ENCODE measurements at regions not wholly inside any gene's neighbourhood (a gene's known extent, or its start where the extent isn't known, plus 50 kb on each side); places are given as distances from the start of the nearest gene placed in this dataset.

- H3K4me3 Mint-ChIP-seq, result no peak overlapping the region
- H3K27me3 Mint-ChIP-seq (ENCODE audit: low read depth), result no peaks in the 10 kb centered on the region
- ATAC-seq, result no peak
- no peak for DNase-seq
- no peaks in the 10 kb centered on the region for H3K9me3 Mint-ChIP-seq
- no peaks in the 10 kb centered on the region for H3K36me3 Mint-ChIP-seq (ENCODE audit: insufficient read depth)
- H3K4me1 Mint-ChIP-seq (ENCODE audit: low read depth), result no peaks in the 10 kb centered on the region
Measured at GRCh38 chr17:62187681-62188080, 122.6 kb upstream of the MED13 start.

- H3K36me3 Mint-ChIP-seq (ENCODE audit: insufficient read depth), result no peaks in the 10 kb centered on the region
- no peaks in the 10 kb centered on the region for H3K9me3 Mint-ChIP-seq
- H3K4me3 Mint-ChIP-seq, result no peak overlapping the region
- H3K27me3 Mint-ChIP-seq (ENCODE audit: low read depth), result no peaks in the 10 kb centered on the region
- no peaks in the 10 kb centered on the region for H3K4me1 Mint-ChIP-seq (ENCODE audit: low read depth)
- DNase-seq, result no peak
- no peak for ATAC-seq
Measured at GRCh38 chr17:62186841-62187240, 121.8 kb upstream of the MED13 start.

GRCh38 chr17:62180772-62181171 is 115.7 kb upstream of the MED13 start:
- Mint-ChIP-seq H3K9me3 (no peaks in the 10 kb centered on the region), H3K4me1 (ENCODE audit: low read depth) (no peaks in the 10 kb centered on the region), H3K36me3 (ENCODE audit: insufficient read depth) (no peaks in the 10 kb centered on the region), H3K4me3 (no peak overlapping the region), H3K27me3 (ENCODE audit: low read depth) (no peaks in the 10 kb centered on the region)
- DNase-seq, result no peak
- no peak for ATAC-seq

- no peak overlapping the region for H3K4me3 Mint-ChIP-seq
- ATAC-seq, result no peak
- no peaks in the 10 kb centered on the region for H3K9me3 Mint-ChIP-seq
- no peaks in the 10 kb centered on the region for H3K4me1 Mint-ChIP-seq (ENCODE audit: low read depth)
- no peak for DNase-seq
- no peaks in the 10 kb centered on the region for H3K36me3 Mint-ChIP-seq (ENCODE audit: insufficient read depth)
- no peaks in the 10 kb centered on the region for H3K27me3 Mint-ChIP-seq (ENCODE audit: low read depth)
Measured at GRCh38 chr17:62179525-62180161, 114.6 kb upstream of the MED13 start.

- ATAC-seq (no peak), DNase-seq (no peak)
- Mint-ChIP-seq H3K4me1 (ENCODE audit: low read depth) (no peaks in the 10 kb centered on the region), H3K36me3 (ENCODE audit: insufficient read depth) (no peaks in the 10 kb centered on the region), H3K27me3 (ENCODE audit: low read depth) (no peaks in the 10 kb centered on the region), H3K4me3 (no peak overlapping the region), H3K9me3 (no peaks in the 10 kb centered on the region)
Measured at GRCh38 chr17:62178579-62178978, 113.5 kb upstream of the MED13 start.

GRCh38 chr17:62172492-62173291 is 107.6 kb upstream of the MED13 start:
- DNase-seq (no peak), ATAC-seq (no peak)
- Mint-ChIP-seq H3K4me3 (no peak overlapping the region), H3K36me3 (ENCODE audit: insufficient read depth) (no peaks in the 10 kb centered on the region), H3K4me1 (ENCODE audit: low read depth) (no peaks in the 10 kb centered on the region), H3K9me3 (no peaks in the 10 kb centered on the region), H3K27me3 (ENCODE audit: low read depth) (peaks cover 12% of the 10 kb centered on the region)

GRCh38 chr17:62167076-62167475 is 102.0 kb upstream of the MED13 start:
- Mint-ChIP-seq H3K27me3 (ENCODE audit: low read depth) (peaks cover 9% of the 10 kb centered on the region), H3K4me3 (no peak overlapping the region), H3K4me1 (ENCODE audit: low read depth) (peaks cover 8% of the 10 kb centered on the region), H3K36me3 (ENCODE audit: insufficient read depth) (no peaks in the 10 kb centered on the region), H3K9me3 (no peaks in the 10 kb centered on the region)
- ATAC-seq (no peak), DNase-seq (no peak)

- H3K27me3 Mint-ChIP-seq (ENCODE audit: low read depth), result peaks cover 5% of the 10 kb centered on the region
- peaks cover 8% of the 10 kb centered on the region for H3K4me1 Mint-ChIP-seq (ENCODE audit: low read depth)
- peak; percentile 54 to 75 for ATAC-seq
- H3K9me3 Mint-ChIP-seq, result no peaks in the 10 kb centered on the region
- no peak for DNase-seq
- no peak overlapping the region for H3K4me3 Mint-ChIP-seq
- H3K36me3 Mint-ChIP-seq (ENCODE audit: insufficient read depth), result no peaks in the 10 kb centered on the region
Measured at GRCh38 chr17:62164747-62165722, 100.0 kb upstream of the MED13 start.

- H3K9me3 Mint-ChIP-seq, result no peaks in the 10 kb centered on the region
- ATAC-seq (no peak), DNase-seq (no peak)
- no peaks in the 10 kb centered on the region for H3K36me3 Mint-ChIP-seq (ENCODE audit: insufficient read depth)
- H3K4me1 Mint-ChIP-seq (ENCODE audit: low read depth), result peaks cover 8% of the 10 kb centered on the region
- peaks cover 2% of the 10 kb centered on the region for H3K27me3 Mint-ChIP-seq (ENCODE audit: low read depth)
- H3K4me3 Mint-ChIP-seq, result no peak overlapping the region
Measured at GRCh38 chr17:62163847-62164246, 98.8 kb upstream of the MED13 start.

- H3K27me3 Mint-ChIP-seq (ENCODE audit: low read depth), result no peaks in the 10 kb centered on the region
- DNase-seq (no peak), ATAC-seq (no peak)
- peaks cover 8% of the 10 kb centered on the region for H3K4me1 Mint-ChIP-seq (ENCODE audit: low read depth)
- no peak overlapping the region for H3K4me3 Mint-ChIP-seq
- no peaks in the 10 kb centered on the region for H3K9me3 Mint-ChIP-seq
- H3K36me3 Mint-ChIP-seq (ENCODE audit: insufficient read depth), result no peaks in the 10 kb centered on the region
Measured at GRCh38 chr17:62162898-62163297, 97.8 kb upstream of the MED13 start.

- Mint-ChIP-seq H3K36me3 (ENCODE audit: insufficient read depth) (no peaks in the 10 kb centered on the region), H3K27me3 (ENCODE audit: low read depth) (no peaks in the 10 kb centered on the region), H3K9me3 (no peaks in the 10 kb centered on the region), H3K4me1 (ENCODE audit: low read depth) (peaks cover 8% of the 10 kb centered on the region), H3K4me3 (no peak overlapping the region)
- DNase-seq (no peak), ATAC-seq (no peak)
Measured at GRCh38 chr17:62161405-62162148, 96.5 kb upstream of the MED13 start.

GRCh38 chr17:62160816-62161215 is 95.7 kb upstream of the MED13 start:
- no peak for ATAC-seq
- no peaks in the 10 kb centered on the region for H3K27me3 Mint-ChIP-seq (ENCODE audit: low read depth)
- no peaks in the 10 kb centered on the region for H3K9me3 Mint-ChIP-seq
- H3K36me3 Mint-ChIP-seq (ENCODE audit: insufficient read depth), result no peaks in the 10 kb centered on the region
- H3K4me3 Mint-ChIP-seq, result no peak overlapping the region
- no peak for DNase-seq
- H3K4me1 Mint-ChIP-seq (ENCODE audit: low read depth), result peaks cover 8% of the 10 kb centered on the region

GRCh38 chr17:62159994-62160393 is 94.9 kb upstream of the MED13 start:
- no peak for DNase-seq
- Mint-ChIP-seq H3K27me3 (ENCODE audit: low read depth) (no peaks in the 10 kb centered on the region), H3K36me3 (ENCODE audit: insufficient read depth) (no peaks in the 10 kb centered on the region), H3K9me3 (no peaks in the 10 kb centered on the region), H3K4me1 (ENCODE audit: low read depth) (peaks cover 3% of the 10 kb centered on the region), H3K4me3 (no peak overlapping the region)
- no peak for ATAC-seq

GRCh38 chr17:62156949-62157348 is 91.9 kb upstream of the MED13 start:
- no peaks in the 10 kb centered on the region for H3K9me3 Mint-ChIP-seq

More at GRCh38 chr17:62156949-62157348, 91.9 kb upstream of the MED13 start:
- Mint-ChIP-seq H3K4me1 (ENCODE audit: low read depth) (no peaks in the 10 kb centered on the region), H3K36me3 (ENCODE audit: insufficient read depth) (no peaks in the 10 kb centered on the region), H3K4me3 (no peak overlapping the region), H3K27me3 (ENCODE audit: low read depth) (no peaks in the 10 kb centered on the region)
- DNase-seq, result no peak
- ATAC-seq, result no peak
